GM18508 (cell line): ENCODE measurements at regions not wholly inside any gene's neighbourhood (a gene's known extent, or its start where the extent isn't known, plus 50 kb on each side); places are given as distances from the start of the nearest gene placed in this dataset.

Source experiments
- ATAC-seq: cut with Tn5 transposase; IDR thresholded peaks from one replicate; pipeline ENCODE4 v1.9.1; 2021; ENCODE audit warnings: moderate number of reproducible peaks; ENCODE audit not compliant: insufficient read depth, unreplicated experiment

- no peak for ATAC-seq
Observed at GRCh38 chr2:226411727-226412360, 387.8 kb downstream of the IRS1 start.

GRCh38 chr2:226411205-226411604 lies 388.4 kb downstream of the IRS1 start:
- no peak for ATAC-seq

DNA sequence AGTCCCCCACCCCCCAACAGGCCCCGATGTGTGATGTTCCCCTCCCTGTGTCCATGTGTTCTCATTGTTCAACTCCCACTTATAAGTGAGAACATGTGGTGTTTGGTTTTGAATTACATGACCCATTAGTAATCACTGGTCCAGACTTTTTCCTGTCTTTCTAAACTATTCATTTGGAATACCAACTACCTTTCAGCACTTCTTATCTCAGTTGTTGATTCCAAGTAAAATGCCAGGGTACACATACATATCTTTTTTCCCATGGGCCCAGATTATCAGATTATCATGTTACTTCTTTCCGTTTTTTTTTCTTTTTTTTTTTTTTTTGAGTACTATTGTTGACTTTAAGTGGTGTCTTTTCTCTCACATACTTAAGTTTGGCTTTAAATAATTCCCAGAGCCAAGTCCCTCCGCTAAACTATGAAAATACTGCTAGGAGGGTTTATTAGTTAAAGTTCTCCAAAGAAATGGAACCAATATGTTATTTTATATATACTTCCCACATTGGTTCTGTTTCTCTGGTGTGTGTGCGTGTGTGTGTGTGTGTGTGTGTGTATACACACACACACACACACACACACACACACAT lies 389.3 kb downstream of the IRS1 start:
- ATAC-seq: no peak

DNA sequence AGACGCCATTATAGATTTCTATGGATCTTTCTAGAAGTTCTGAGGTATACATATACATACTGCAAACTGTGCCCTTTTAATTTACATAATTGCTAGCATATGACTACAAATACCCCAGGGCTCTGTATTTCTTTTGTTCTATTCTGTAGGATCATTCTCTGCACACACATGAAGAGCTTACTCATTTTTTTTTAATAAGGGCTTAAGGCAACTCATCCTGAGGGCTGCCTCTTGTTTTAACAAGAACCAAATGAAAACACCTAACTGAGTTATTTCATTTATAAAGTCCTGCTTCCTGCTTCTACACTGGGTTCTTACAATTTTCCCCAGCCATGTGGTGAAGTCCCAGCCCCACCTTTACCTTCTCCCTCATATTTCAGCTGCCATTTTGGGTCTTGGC lies 390.5 kb downstream of the IRS1 start:
- no peak for ATAC-seq

DNA sequence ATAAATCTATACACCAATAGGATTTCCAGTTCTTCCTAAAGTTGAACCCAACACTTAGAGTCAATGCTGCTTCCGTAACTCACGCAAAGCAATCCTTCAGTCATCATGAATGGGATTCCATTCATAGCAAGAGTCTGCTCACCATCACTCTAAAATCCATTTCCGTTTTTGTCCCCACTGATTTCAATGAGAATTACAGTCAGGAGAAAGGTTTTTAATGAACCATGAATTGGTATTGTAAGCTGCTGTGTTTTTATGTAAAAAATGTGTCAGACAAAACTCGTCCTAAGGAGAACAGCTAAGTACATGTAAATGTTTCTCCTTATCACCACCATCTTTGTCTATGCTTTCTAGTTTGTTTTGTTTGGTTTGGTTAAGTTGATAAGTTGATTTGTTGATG lies 391.5 kb downstream of the IRS1 start:
- ATAC-seq: no peak

DNA sequence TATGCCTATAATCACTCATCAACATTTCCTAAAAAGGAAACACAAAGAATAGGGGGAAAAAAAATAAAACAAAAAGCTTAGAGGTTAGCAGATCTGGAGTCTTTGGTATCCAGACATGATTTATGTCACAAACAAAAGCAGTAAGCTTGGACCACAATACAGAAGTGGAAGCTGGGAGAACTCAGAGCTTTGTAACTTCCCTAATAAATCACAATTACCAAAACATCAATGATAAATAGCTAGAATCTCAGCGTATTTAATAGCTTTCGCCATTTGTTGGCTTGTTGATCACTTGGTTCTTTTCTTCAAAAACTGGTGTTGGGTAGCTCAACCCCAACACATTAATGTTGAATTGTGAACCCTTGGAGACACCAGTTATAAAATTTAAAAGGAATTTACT lies 392.5 kb downstream of the IRS1 start:
- no peak for ATAC-seq

DNA sequence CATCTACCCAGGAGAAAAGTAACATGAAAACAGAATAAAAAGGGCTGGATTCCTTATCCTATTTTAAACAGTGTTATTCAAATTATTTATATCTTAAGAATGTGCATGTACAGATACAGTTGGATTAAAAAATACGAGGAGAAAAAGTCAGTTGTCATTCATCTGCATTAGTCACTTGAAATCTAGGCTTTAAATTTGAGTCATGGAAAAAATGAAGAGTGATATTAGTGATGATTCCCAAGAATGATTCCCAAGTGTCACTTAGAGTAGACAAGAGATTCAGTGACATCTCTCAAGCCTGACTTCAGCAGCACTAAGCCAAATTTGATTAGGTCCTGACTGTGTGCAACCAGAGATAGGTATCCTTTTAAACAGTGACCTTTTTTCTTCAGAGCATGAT lies 394.2 kb downstream of the IRS1 start:
- ATAC-seq: no peak

DNA sequence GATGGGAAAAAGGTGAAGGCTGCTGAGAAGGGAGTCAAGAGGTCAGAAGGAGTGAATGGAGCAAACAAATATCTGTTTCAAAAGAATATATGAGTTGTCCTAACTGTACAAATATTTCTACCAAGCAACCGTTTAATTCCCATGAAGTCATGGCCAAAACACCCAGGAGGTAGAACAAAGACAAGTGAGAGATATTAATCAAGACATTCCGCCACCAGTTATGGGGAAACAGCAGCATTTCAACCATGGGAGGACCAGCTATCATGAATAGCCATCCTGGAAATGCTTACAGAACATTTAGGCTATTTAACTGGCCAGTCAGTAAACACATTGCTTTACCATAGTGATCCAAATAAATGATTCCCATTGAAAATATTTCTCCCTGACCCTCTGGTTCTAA lies 396.3 kb downstream of the IRS1 start:
- ATAC-seq: no peak

GRCh38 chr2:226399006-226399405 lies 400.6 kb downstream of the IRS1 start:
- ATAC-seq: no peak

DNA sequence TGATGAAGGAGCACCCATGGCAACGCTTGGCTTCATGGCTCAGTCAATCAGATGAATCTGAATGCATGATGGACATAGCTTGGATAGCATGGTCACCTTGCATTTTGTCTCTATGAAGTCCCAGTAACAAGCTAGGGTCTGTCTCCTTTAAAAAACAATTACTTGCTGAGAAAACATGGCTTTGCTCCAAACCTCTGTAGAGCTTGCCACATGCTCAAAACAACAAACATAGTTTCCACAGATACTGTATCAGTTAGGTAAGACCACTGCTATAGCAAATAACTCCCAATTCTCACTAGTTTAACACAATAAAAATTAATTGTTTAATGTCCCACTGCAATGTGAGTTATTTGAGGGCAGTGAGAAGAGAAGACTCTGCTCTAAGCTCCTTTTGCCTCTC lies 401.0 kb downstream of the IRS1 start:
- no peak for ATAC-seq

- no peak for ATAC-seq
Observed at GRCh38 chr2:226396541-226396940, 403.1 kb downstream of the IRS1 start.

- no peak for ATAC-seq
Observed at GRCh38 chr2:226387499-226387942, 412.1 kb downstream of the IRS1 start.

DNA sequence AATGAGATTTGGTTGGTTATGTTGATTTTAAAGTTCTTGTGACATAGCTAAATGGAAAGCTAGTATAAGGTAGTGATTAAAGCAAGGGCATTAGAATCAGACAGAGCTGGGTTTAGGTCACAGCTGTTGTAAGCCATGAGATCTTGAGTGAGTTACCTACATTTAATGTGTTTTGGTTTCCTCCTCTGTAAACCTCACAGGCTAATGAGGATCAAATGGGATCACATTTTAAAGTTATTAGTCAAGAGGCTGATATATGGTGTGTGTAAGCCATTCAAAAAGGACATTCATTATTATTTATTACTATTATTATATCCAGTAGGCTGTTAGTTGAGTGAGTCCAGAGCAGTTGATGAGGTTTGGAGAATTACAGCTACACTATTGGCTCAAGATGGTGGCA lies 416.2 kb downstream of the IRS1 start:
- no peak for ATAC-seq

GRCh38 chr2:226380679-226381078 lies 418.9 kb downstream of the IRS1 start:
- no peak for ATAC-seq

- ATAC-seq: no peak
Observed at GRCh38 chr2:226378753-226379705, 420.6 kb downstream of the IRS1 start.

DNA sequence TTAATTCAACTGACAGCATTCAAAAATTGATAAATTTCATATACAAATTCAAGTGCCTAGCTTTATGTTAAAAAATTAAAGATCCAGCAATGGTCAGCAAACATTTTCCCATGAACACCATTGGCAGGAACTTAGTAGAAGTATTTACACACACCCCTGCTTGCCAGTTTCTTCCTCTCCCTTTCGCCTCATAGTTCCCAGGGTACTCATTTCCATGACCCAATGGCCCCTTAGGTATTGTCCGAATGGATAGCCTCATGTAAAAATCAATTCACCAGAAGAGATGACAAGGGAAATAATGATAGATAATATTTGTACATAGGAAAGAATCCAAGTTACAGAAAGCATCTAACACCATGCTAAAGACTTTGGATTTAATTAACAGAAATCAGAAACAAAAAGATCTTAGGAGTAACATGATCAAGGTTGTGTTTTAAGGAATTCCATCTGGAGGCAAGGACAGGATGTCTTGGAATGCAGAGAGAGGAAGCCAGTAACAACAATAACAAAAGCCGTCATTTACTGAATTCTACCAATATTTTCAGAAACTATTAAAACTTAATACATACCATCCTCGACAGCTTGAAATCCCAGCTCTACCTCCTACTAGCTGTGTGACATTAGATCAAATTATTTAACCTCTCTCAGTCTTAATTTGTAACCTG lies 423.0 kb downstream of the IRS1 start:
- ATAC-seq: no peak

DNA sequence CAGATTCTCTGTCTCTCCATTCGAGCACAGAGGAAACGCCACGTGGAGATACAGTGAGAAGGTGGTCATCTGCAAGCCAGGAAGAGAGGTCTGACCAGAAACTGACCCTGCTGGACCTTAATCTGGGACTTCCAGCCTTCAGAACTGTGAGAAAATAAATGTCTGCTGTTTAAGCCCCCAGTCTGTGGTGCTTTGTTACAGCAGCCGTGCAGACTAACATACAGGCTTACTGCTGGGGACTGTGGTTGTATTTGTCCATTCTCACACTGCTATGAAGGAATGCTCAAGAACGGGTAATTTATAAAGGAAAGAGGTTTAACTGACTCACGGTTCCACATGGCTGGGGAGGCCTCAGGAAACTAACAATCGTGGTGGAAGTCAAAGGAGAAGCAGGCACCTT lies 432.7 kb downstream of the IRS1 start:
- ATAC-seq: no peak

- ATAC-seq: no peak
Observed at GRCh38 chr2:226364217-226364616, 435.4 kb downstream of the IRS1 start.

GRCh38 chr2:226362980-226363379 lies 436.6 kb downstream of the IRS1 start:
- ATAC-seq: no peak

- ATAC-seq: no peak
Observed at GRCh38 chr2:226360658-226361057, 439.0 kb downstream of the IRS1 start.

- ATAC-seq: no peak
Observed at GRCh38 chr2:226358688-226359087, 440.9 kb downstream of the IRS1 start.
